Loucy (cell line): ENCODE measurements at regions not wholly inside any gene's neighbourhood (a gene's known extent, or its start where the extent isn't known, plus 50 kb on each side); places are given as distances from the start of the nearest gene placed in this dataset.

Source experiments
- H2AFZ ChIP-seq: fragments of 200-600 bp; sonication (generic); 2 replicates; pipeline ENCODE4 v1.6.0; 2016; ENCODE audit warnings: antibody characterized with exemption, mild to moderate bottlenecking, low read length, moderate library complexity
- H3F3A ChIP-seq: fragments of 200-600 bp; 2 replicates; pipeline ENCODE4 v1.6.0; 2016; ENCODE audit warnings: antibody characterized with exemption, low read depth, mild to moderate bottlenecking
- H3K27me3 ChIP-seq: fragments of 200-600 bp; sonication (generic); 2 replicates; pipeline ENCODE4 v1.6.1; 2014; ENCODE audit warnings: low read length, mild to moderate bottlenecking; ENCODE audit not compliant: insufficient read depth, poor library complexity, severe bottlenecking
- H3K36me3 ChIP-seq: fragments of 200-600 bp; sonication (generic); 2 replicates; pipeline ENCODE4 v1.6.1; 2016; ENCODE audit warnings: low read length; ENCODE audit not compliant: insufficient read depth
- H3K4me1 ChIP-seq: fragments of 200-600 bp; sonication (generic); 2 replicates; pipeline ENCODE4 v1.5.1; 2014; ENCODE audit warnings: low read length, mild to moderate bottlenecking; ENCODE audit not compliant: insufficient read depth, poor library complexity, severe bottlenecking
- H3K4me2 ChIP-seq: fragments of 200-600 bp; sonication (generic); 2 replicates; pipeline ENCODE4 v1.6.0; 2014; ENCODE audit warnings: antibody characterized with exemption, low read length, low read depth, mild to moderate bottlenecking; ENCODE audit not compliant: poor library complexity, severe bottlenecking
- H3K4me3 ChIP-seq: fragments of 200-600 bp; sonication (generic); 2 replicates; pipeline ENCODE4 v1.5.1; 2014; ENCODE audit warnings: low read length, mild to moderate bottlenecking, mixed read lengths; ENCODE audit not compliant: poor library complexity, severe bottlenecking
- H3K79me2 ChIP-seq: fragments of 200-600 bp; sonication (generic); 2 replicates; pipeline ENCODE4 v1.6.1; 2014; ENCODE audit warnings: low read length; ENCODE audit not compliant: insufficient read depth
- H3K9ac ChIP-seq: fragments of 200-600 bp; sonication (generic); 2 replicates; pipeline ENCODE4 v1.6.0; 2014; ENCODE audit warnings: mild to moderate bottlenecking, low read depth, low read length, moderate library complexity; ENCODE audit not compliant: poor library complexity, severe bottlenecking
- H3K9me2 ChIP-seq: fragments of 200-600 bp; sonication (generic); replicated peaks from 2 replicates; pipeline ENCODE4 v1.6.1; 2016; ENCODE audit warnings: low read depth, low read length, mixed read lengths
- H3K9me3 ChIP-seq: fragments of 200-600 bp; sonication (generic); 2 replicates; pipeline ENCODE4 v1.6.1; 2014; ENCODE audit warnings: mild to moderate bottlenecking, antibody characterized with exemption, low read length, low read depth; ENCODE audit not compliant: insufficient read depth
- H4K20me1 ChIP-seq: fragments of 200-600 bp; sonication (generic); 2 replicates; pipeline ENCODE4 v1.6.0; 2014; ENCODE audit warnings: antibody characterized with exemption, low read length, mild to moderate bottlenecking; ENCODE audit not compliant: insufficient read depth, poor library complexity, severe bottlenecking
- CTCF ChIP-seq: fragments of 200-600 bp; sonication (generic); conservative IDR thresholded peaks from 2 replicates; pipeline ENCODE4 v1.5.1; 2014; ENCODE audit warnings: mild to moderate bottlenecking, antibody characterized with exemption, low read length
- EZH2phosphoT487 ChIP-seq: fragments of 200-600 bp; IDR thresholded peaks from 2 replicates; pipeline ENCODE4 v1.6.1; 2018; ENCODE audit warnings: antibody characterized with exemption, mild to moderate bottlenecking, moderate library complexity, borderline replicate concordance

- H3K4me3 ChIP-seq, result no peak overlapping the region
- no peak overlapping the region for H3K4me2 ChIP-seq
- no peaks in the 10 kb centered on the region for H3K36me3 ChIP-seq
- H3F3A ChIP-seq, result no peaks in the 10 kb centered on the region
- no peaks in the 10 kb centered on the region for H3K79me2 ChIP-seq
- no peaks in the 10 kb centered on the region; the same call in 1 of the 2 replicates for H3K9me3 ChIP-seq
- H4K20me1 ChIP-seq, result no peaks in the 10 kb centered on the region
- TF ChIP-seq EZH2phosphoT487 (no peak), CTCF (no peak)
- H3K4me1 ChIP-seq, result no peaks in the 10 kb centered on the region
- H3K9ac ChIP-seq, result no peak overlapping the region
- no peak overlapping the region for H2AFZ ChIP-seq
- no peaks in the 10 kb centered on the region for H3K27me3 ChIP-seq
- H3K9me2 ChIP-seq, result no peaks in the 10 kb centered on the region
Measured at GRCh38 chr16:26371349-26371869, 679.6 kb downstream of the HS3ST4 start.

- no peaks in the 10 kb centered on the region for H3K79me2 ChIP-seq
- no peaks in the 10 kb centered on the region for H3K36me3 ChIP-seq
- no peak overlapping the region for H2AFZ ChIP-seq
- no peaks in the 10 kb centered on the region for H4K20me1 ChIP-seq
- H3K27me3 ChIP-seq, result no peaks in the 10 kb centered on the region
- no peaks in the 10 kb centered on the region; the same call in 1 of the 2 replicates for H3K9me3 ChIP-seq
- H3K4me2 ChIP-seq, result no peak overlapping the region
- no peak for TF ChIP-seq EZH2phosphoT487
- no peak for TF ChIP-seq CTCF
- no peak overlapping the region for H3K4me3 ChIP-seq
- no peaks in the 10 kb centered on the region for H3K4me1 ChIP-seq
- no peaks in the 10 kb centered on the region for H3F3A ChIP-seq
- no peak overlapping the region for H3K9ac ChIP-seq
- H3K9me2 ChIP-seq, result no peaks in the 10 kb centered on the region
Measured at GRCh38 chr16:26374279-26374925, 682.6 kb downstream of the HS3ST4 start.

- no peak overlapping the region for H3K4me3 ChIP-seq
- TF ChIP-seq CTCF (no peak), EZH2phosphoT487 (no peak)
- no peak overlapping the region for H2AFZ ChIP-seq
- no peaks in the 10 kb centered on the region for H3K27me3 ChIP-seq
- no peaks in the 10 kb centered on the region for H3K79me2 ChIP-seq
- no peaks in the 10 kb centered on the region; the same call in 1 of the 2 replicates for H3K9me3 ChIP-seq
- H4K20me1 ChIP-seq, result no peaks in the 10 kb centered on the region
- H3K4me1 ChIP-seq, result no peaks in the 10 kb centered on the region
- no peak overlapping the region for H3K4me2 ChIP-seq
- no peaks in the 10 kb centered on the region for H3F3A ChIP-seq
- H3K9me2 ChIP-seq, result no peaks in the 10 kb centered on the region
- no peaks in the 10 kb centered on the region for H3K36me3 ChIP-seq
- H3K9ac ChIP-seq, result no peak overlapping the region
Measured at GRCh38 chr16:26382586-26382985, 684.1 kb upstream of the C16orf82 start.
